ENCODE measurements at regions not wholly inside any gene's neighbourhood (a gene's known extent, or its start where the extent isn't known, plus 50 kb on each side); places are given as distances from the start of the nearest gene placed in this dataset.

DNA sequence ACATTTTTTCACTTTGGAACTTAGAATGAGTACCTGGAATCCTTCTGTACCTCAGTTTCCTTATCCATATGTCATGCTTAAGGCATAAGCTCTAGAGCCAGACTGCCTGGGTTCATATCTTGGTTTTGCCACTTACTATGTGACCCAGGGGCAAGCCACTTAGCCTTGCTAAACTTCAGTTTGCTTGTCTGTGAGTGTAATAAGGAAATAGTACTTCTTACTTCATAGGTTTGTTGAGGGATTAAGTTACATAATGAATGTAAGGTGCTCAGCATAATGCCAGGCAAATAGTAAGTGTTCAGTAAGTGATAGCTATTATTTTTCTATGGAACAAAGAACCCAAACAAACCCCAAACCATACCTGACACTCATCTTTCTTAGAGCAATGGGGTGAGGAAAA, 225.1 kb downstream of the BCAT1 start:
- DNase-seq (ENCODE audit: low read depth in 2 of 2), result no peak

DNA sequence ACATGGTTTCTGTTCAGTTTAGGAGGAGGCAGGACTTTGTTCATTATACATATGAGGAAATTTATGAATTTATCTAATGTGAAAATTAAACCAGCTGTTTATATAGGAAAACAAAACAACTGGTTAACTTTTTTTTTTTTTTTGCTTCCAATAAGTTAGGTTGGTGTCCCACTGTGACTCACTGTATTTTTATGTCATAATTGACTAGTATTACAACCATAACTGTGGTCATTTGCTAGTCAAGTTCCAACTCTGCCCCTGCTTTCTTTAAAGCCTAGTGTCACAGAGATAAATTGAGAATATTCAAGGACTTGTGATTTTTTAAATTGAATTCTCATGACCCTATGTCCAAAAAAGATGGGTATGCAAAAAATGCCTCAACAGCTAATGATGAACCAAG, 227.7 kb downstream of the BCAT1 start:
- no peak for DNase-seq (ENCODE audit: low read depth in 2 of 2)

DNA sequence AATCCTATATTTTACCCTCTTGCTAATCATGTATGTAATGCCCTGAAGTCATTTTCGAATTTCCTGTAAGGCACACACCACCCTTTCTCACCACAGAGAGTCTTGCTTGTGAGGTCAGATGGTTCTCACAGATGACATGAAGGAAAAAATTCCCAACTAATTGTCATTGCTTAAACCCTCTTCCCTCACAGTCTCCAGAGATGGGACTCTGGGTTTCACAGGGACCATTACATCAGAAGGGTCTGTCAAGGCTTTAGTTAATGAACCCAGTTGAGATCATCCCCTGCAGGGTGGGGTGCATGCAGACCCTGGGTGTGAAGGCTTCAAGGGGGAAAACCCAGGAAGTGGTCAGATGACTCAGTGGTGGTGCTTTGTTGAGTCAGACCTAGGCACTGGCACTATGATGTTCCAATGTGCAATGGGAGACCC, 229.6 kb downstream of the BCAT1 start:
- DNase-seq (ENCODE audit: low read depth in 2 of 2), result peak; percentile 53 to 69

DNA sequence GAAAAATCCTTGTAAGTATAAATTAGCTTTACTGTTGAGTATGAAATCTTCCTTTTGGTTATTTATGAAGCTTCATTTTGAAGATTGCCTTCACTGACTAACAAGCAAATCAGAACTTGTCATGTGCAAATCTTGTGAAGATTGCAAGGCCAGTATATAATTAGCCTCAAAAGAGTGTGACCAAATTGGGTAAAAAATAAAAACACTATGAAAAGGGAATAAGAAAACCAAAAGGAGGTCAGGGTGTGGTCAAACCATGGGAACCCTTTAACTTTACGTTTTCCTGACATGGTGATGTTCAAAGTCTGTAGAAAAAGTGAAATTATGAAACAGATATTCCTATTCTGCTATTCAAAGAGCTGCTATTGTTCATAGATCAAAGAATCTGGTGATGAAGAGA, 230.3 kb downstream of the BCAT1 start:
- no peak for DNase-seq (ENCODE audit: low read depth in 2 of 2)

DNA sequence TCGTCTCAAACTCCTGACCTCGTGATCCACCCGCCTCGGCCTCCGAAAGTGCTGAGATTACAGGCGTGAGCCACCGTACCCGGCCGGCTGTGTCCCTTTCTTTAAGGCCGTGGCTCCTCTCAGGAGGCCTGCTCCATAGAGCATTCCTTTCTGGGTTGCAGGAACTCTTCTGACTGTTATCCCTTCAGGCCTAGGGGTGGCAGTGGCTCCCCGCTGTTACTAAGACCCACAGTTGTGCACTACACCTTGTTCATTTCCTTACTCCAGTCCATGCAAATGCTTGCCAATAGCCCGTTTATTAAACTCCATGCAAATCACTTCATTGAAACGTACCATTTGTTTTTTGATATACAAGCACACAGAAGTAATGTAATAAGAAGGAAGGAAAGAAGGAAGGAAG, 234.7 kb downstream of the BCAT1 start:
- no peak for DNase-seq (ENCODE audit: low read depth in 2 of 2)

DNA sequence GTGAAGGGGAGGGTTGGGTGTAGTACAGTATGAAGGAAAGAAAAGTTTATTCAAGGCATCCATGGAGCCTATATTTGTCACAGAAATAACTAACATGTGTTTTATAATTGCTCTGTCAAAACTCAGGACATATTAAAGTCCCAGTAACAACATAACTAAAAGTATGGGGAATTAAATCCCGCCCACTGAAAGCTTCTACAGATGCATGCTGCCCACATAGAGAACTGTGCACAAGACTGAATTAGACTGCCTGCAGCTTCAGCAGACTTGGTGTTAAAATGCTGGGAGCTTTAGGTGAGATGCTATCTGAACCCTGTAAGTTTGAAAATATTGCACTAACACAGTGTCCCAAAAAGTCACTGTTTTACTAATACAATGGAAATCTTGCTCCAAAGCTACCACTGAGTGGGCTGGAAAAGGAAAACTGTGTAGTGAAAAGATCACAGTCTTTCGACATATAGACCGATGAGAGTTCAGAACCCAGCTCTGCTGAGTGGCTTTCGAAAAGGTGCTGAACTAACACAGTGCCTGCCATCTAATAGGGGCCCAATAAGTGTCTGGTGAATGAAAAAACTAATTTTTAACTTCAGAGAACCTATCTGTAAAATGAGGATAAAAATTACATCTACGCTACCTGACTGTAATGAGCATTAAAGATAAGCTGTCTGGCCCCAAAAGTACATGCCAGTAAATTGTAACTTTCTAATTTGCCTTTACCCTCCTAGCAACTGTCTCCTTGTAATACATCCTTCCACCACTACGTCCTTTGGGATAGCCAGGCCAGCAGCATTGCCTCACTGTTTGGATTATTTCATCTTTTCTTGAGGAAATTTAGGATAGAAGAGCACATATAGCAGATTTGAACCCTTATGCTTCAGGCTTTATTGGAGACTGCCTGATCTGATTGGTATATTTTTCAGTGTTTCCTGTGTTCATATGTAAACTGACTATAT, 237.6 kb downstream of the BCAT1 start:
- no peak for DNase-seq (ENCODE audit: low read depth in 2 of 2)

DNA sequence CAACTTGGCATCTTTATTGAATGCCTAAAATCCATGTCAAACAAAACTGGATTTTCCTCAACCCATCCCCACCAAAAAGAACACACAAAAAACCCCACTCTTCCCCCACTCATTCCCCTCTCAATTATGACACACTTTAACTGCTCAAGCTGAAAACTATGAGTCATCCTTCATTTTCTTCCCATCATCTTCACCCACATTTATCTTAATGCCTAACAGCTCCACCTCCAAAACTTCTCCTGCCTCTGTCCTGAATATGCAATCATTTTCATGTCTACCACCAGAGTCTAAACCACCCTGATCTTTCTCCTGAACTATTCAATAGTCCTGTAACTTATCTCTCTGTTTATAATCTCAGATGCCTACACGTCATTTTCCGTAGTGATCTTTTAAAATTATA, 239.7 kb downstream of the BCAT1 start:
- DNase-seq (ENCODE audit: low read depth in 2 of 2), result no peak

DNA sequence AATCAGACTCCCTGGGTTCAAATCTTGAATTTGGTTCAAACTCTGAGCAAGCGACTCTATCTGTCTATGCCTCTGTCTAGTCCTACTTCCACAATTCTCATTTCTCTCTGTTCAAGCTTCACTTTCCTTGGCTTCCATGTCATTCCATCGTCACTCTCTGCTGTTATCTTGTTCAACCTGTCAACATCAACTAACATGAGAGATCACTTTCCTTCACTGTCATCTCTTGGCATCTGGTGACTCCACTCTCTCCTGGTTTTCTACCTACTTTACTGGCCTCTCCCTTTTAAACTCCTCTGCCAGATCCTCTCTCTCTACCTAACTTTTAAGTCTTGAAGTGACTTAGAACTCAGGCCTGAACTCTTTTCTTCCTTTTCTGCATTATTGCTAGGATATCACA, 240.2 kb downstream of the BCAT1 start:
- no peak for DNase-seq (ENCODE audit: low read depth in 2 of 2)

DNA sequence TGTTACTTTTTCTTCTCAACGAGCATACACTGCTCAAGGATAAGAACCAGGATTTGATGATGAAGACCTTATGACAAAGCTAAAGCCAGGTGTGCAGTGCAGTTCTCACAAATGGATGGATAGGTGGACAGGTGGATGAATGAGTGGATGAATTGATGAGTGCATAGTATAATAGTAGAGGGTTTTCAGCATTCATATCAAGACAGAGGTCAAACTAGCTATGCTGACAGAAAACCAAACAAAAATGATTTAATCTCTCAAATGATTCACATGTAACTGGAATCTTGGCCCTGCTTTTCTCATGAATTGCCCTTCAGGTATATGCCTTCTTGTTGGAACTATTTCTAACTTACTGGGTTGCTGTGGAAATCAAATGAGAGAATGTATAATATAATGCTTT, 240.9 kb downstream of the BCAT1 start:
- DNase-seq (ENCODE audit: low read depth in 2 of 2), result no peak

DNA sequence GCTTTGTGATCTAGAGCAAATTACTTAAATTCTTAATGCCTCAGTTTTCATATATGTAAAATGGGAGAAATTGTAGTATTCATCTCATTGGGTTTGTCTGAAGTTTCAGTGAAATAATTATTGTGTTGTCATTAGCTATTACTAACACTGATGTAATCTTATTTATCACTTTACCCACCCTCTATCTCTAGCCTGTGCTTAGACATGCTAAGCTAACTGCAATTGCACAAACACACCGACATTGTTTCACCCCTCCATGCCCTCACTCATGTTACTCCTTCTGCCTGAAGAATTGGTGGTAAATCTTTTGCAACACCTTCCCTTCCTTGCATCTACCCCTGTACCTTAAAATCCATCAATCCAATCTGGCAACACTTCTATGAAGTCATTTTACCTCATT, 241.6 kb downstream of the BCAT1 start:
- no peak for DNase-seq (ENCODE audit: low read depth in 2 of 2)

DNA sequence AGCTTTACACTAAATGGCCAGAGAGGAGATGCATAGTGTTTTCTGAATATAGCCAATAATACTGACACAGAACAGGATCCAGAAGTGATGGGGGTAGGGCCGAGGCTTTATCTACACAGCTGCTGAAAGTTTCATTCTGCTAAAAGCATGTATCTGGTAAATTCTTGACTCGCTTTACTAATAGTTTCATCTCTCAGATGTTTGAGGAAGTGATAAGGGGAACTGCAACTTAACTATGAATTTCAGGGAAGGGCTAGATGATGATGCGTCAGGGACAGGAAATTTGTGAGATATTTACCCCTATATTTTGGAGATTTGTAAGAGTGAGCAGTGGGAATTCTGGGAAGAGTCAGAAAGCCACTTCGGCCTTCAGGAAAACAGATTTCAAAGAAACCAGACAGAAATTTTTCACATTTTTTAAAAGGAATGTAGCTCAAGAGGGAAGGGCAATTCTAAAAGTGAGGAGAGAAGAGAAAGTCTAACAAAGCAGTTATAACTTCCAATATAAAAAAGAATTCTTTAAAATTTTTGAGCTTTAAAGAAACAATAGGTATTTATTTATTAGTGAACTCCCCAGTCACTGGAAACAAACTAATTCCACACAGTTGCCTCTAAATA, 243.1 kb downstream of the BCAT1 start:
- DNase-seq (ENCODE audit: low read depth in 2 of 2), result no peak

DNA sequence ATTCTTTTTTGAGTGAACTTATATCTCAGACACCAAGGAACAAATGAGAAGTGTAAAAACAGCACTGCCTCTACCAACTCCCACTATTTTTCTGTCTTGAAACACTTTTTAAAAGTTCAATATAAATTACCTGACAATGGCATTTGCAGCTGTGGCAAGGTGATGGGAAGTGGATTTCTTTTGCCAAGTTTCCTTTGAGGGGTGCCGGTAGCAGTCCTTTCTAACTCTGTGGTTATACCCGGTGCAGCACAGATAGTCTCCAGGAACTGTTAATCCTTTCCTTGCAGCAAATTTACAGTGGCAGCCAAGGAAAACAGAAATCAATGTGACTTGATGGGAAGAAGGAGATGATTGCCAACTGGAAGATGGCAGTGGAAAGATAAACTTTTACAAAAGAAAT, 243.7 kb downstream of the BCAT1 start:
- no peak for DNase-seq (ENCODE audit: low read depth in 2 of 2)

DNA sequence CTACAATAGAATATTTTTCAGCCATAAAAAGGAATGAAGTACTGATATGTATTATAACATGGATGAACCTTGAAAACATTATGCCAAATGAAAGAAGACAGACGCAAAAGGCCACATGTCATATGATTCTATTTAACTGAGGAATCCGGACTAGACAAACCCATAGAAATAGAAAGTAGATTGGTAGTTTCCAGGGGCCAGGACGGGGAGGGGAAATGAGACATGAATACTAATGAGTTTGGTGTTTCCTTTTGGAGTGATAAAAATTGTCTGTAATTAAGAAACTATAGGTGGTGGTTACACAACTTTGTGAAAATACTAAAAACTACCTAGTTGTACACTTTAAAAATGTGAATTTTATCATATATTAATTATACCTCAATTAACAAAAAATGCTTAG, 247.6 kb downstream of the BCAT1 start:
- DNase-seq (ENCODE audit: low read depth in 2 of 2), result no peak

DNA sequence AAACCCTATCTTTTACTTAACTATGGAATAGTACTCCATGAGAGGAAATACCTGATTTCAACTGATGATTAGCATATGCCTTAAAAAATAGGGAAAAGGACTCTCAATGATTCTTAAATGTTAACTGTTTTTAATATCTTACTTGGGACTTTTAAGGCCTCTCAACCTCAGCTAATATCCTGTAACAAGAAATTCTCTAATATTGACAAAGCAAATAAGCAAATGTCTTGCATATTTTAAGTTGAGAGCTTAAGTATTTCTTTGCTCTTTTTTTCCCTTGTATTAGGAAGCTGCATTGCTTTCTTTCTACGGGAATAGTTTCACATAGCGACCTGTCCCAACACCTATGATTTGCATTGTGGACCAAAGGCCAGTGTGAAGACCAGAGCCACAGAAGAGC, 249.9 kb downstream of the BCAT1 start:
- no peak for DNase-seq (ENCODE audit: low read depth in 2 of 2)

DNA sequence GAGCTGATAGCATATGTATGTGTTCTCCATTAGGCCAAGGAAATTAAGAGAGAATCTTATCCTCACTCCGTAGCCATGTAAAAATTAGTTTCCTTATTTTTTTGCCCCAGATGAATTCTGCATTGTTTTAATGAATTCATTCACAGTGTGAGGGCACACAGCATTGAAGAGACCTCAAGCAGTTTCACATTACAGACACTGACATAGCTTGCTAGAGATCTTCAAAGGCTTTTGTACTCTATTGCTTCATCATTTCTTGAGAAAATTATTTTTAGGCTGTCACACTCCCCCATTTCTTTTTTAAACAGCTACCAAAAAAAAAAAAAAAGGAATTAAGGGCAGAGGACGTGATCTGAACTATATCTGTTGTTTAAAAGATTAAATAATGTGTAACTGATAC, 251.1 kb downstream of the BCAT1 start:
- no peak for DNase-seq (ENCODE audit: low read depth in 2 of 2)

DNA sequence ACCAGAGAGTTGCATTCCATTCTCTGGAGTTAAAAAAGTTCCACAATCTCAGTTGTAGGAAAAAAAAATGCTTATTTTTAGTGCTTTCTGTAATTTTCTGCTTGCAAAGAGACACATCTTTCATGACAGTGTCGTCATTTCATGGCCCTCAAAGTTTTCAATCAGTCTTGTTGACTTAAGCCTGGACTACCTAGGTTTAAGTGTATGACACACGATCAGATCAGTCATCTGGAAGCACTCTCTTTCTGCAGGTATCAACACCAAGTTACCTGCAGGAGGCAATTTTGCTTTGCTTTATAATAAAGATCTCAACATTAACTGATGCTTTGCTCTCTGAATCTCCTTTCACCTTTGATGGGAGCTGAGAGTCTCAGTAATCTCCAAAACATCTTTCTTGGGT, 251.6 kb downstream of the BCAT1 start:
- DNase-seq (ENCODE audit: low read depth in 2 of 2), result no peak

DNA sequence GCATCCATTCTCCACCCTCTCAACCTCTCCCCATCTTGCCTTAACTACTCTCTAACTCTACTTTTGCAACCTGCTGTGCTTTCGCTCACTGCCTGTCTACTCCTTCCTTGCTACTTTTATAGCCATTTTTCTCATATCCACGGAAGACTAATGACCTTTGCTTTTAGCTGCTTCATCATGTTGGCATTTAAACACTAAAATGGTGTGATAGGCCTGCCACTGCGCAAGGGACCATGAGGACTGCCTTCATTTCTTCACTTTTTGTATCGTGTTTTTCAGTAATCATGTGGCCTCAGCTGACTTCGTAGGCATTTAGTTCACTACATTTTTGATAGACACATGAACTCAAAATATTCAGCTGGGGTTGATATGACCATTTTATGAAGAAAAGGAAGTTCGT, 252.1 kb downstream of the BCAT1 start:
- no peak for DNase-seq (ENCODE audit: low read depth in 2 of 2)

DNA sequence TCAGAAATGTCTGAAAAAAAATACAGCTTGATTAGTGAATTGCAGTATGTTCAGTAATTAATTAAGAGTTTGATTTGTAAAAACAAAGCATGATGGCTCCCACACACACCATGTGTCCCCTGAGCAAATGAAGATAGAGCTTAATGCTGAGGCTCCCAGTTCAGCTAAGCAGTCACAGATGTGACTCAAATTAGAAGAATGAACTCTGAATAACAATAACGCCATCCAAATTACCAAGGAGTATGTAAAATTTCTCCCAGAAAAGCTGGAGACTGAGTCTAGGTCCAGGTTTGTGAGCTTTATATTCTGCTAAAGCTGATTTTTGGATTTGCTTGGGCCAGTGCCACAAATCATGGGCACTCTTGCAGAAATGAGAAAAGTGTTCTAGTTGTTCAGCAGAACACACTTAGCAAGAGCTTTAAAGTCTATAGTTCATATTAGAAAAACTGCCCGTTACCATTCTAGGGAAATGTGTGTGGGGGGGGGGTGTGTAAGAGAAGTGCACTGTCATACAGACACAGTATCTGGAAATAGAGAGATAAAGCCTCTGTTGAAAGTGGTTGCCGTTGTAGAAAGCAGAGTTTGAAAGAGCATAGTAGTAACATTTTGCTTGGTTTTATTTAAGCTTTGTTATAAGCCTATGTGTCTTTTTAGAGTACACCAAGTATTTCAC, 253.1 kb downstream of the BCAT1 start:
- DNase-seq (ENCODE audit: low read depth in 2 of 2), result no peak

DNA sequence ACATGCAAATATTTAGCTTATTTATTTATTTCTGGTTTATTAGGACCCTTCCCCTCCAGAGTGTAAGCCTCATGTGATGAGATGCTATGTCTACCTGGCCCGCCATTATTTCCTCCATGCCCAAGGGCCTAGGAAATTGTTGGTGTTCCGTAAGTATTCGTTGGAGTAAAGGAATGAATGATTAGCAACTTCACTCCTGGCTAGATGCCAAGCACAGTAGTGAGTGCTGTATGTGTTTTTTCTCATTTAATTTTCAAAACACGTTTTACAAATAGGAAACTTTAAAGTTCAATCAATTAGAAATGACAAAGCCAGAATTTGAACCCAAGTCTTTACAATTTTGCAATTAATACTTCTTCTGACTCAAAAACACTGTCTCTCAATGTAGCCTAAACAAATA, 253.8 kb downstream of the BCAT1 start:
- DNase-seq (ENCODE audit: low read depth in 2 of 2), result no peak

DNA sequence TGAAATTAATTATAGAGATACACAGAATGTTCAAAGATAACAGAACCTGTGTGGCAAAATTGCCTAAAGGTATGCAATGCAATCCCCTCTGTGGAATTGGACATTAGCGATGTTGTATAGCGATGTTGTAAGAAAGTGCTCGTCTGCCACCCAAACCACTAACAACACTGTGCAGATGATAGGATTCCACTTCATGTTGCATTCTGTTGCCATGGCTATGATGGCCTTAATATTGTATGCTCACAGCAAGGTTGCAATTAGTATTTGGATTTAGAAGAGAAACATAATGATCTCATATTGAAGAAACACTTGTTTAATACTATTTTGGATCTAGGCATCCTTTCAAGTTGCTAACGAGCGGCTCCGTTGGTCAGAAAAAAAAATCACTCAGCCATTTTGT, 260.3 kb downstream of the BCAT1 start:
- no peak for DNase-seq (ENCODE audit: low read depth in 2 of 2)

DNA sequence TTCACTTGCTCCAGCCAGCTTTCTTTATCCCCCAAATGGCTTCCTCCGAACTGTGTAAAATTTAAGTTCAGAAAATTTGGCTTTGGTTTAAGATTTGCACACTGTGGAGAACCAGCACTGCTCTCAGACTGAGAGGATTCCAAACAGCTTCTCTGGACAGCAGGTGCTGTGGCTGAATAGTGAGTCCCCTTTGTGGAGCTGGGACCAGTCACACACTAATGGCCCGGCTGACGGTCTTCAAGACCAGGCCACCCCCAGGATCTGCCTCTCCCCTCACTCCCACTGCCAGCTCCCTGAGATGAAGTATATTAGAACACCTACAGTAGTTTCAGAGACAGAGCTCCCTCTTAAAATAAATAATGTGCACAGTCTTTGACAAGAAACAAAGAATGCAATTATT, 267.3 kb downstream of the BCAT1 start:
- DNase-seq (ENCODE audit: low read depth in 2 of 2), result no peak

DNA sequence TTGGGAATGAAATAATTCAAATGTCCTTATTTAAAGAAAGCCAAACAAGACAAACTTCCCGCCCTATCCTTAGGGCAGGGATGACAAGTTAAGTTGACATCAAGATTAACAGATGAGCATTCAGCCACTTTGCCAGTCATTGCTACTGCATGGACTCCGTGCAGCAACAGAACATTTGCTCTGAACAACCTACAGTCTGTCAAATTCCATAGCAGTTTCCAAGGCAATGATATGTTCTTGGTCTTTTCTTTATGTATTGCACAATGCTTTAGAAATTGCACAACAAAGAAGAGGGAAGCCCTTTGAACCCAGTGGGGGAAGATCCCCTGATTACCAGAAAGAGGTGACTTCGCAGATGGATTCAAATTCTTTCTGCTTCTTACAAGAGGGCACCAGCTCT, 269.8 kb downstream of the BCAT1 start:
- DNase-seq (ENCODE audit: low read depth in 2 of 2), result no peak

DNA sequence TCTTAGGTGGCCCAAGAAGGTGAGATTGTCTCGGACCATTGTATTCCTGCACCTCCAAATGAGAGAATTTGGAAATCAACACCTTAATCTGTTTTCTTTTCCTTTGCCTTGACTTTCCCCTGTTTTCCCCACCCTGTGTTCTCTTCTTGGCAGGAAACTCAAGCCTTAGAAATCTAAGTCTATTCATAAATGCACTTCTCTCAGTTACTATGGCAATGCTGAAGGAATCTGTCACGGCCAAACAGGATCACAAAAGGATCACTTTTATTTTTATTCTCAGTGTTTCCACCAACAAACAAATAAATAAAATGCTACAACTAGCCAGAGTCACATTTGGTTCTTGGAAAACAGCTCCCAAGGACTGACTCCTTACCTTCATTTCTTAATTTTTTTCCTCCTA, 270.5 kb downstream of the BCAT1 start:
- DNase-seq (ENCODE audit: low read depth in 2 of 2), result no peak

Data from stimulated activated CD8-positive, alpha-beta memory T cell treated with anti-CD3 and anti-CD28 coated beads, Interleukin-15, amount 100 ng/mL, for 48 hours (primary cell).